ENCODE measurements at regions not wholly inside any gene's neighbourhood (a gene's known extent, or its start where the extent isn't known, plus 50 kb on each side); places are given as distances from the start of the nearest gene placed in this dataset.

DNA sequence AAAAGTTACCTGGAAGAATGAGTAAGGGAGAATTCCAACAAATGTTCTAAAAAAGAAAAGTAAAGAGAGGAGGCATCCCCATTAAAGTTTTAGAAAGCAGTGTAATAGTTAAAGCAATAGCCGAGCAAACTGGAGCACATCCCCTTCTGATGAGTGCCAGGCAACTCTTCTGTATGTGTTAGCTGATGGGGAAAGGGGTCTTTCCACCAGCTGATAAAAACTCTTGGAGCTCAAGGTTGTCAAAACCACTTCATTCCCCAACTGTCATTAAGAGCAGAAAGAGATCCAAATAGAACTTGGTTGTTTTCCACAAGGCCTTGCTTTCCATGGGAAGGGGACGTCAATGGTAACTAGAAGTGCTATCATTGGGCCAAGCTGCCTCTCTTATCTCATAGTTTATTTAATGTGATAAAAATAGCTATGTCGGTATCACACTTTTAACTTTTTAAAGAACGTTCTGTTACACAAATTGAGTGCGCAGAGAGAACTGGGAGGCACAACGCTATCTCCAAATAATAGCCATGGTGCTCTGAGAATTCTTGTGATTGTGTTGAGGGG lies 116.9 kb downstream of the POLR2M start:
- DNase-seq, result no peak

DNA sequence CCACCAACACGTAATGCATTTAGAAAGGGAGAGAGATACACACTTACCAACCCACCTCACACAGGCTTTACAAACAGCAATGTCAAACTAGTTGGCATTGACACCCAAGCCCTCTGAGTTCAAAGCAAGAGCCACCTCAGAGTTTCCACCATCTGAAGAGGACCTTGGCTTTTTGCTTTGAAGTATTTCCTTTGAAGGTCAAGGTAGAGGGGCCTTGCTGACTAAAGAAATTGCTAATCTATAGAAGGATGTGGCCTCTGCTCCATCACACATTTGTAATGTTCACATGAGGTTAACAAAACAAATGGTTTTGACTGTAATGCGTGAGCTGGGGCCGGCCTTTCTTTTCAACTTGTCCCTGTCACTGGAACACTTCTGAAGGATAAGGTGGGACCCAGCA lies 117.7 kb downstream of the POLR2M start:
- no peak for DNase-seq

DNA sequence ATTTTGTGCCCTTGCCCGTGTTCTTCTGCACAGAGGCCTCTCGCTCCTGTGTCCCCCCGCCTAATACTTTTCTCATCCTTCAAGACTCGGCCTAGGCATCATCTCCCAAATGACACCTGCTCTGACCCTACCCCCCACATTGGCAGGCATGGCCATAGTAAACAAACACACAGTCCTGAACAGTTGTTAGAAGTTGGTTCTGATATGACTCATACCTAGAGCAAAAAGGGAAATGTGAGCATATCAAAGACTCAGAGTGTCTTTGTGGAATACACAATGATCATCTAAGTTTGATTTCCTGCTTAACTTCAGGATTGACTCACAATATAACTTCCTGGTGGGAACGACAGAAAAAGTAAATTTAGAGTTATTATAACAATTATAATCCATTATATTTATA lies 120.5 kb downstream of the POLR2M start:
- DNase-seq, result no peak

DNA sequence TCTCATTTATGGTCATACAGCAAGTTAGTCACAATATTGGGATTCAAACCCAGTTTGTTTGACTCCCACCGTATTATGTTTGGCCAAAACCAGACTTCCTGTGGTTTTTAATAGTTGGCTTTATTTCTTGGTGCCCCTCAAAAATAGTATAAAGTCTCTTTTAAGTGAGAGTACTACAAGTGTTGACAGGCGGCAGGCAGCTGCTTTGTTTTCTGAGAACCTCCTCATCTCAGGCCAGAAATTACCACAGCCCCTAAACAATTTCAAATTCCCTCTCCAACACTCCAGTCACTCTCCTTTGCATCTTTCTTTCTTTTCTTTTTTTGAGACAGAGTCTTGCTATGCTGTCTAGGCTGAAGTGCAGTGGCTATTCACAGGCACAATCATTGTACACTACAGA lies 121.5 kb downstream of the POLR2M start:
- DNase-seq, result no peak

DNA sequence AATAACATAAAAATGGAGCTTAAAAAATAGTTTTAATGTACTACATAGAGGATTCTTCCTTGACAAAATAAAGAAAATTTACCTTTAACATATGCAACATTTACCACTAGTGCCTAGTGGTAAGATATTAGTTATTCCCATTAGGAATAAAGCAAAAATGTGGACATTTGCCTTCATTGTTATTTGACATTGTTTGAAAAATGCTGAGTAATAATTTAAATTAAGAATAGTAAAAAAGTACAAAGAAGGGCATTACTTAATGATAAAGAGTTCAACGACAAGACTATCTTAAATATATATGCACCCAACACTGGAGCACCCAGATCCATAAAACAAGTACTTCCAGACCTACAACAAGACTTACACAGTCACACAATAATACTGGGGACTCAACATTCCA lies 125.7 kb downstream of the POLR2M start:
- DNase-seq, result no peak

DNA sequence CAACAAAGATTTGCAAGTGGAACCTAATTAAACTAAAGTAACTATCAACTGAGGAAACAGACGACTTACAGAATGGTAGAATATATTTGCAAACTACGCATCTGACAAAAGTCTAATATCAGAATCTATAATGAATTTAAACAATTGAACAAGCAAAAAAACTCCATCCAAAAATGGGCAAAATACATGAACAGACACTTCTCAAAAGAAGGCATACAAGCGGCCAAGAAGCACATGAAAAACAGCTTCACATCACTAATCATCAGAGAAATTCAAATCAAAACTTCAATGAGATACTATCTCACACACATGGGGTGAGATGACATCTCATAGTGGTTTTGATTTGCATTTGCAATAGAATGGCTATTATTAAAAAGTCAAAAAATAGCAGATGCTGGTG lies 128.6 kb downstream of the POLR2M start:
- DNase-seq, result no peak

DNA sequence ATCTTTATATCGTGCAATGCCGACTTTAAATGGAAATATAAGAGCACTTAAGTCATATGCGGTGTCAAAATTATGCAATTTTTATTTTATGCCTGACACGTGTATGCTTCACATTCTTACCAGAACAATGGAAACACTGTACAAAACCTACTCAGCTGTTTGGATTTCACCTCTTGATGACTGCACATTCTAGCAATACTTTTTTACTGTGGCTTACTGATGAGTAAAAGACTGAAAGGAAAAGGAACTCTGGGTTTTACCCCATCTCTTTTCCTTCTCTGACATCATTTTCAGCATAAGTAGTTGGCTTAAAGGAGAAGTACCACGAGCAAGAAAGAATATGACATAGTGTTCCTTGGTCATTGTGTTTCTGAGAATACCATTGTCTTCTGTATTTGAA lies 142.8 kb downstream of the POLR2M start:
- DNase-seq, result no peak

DNA sequence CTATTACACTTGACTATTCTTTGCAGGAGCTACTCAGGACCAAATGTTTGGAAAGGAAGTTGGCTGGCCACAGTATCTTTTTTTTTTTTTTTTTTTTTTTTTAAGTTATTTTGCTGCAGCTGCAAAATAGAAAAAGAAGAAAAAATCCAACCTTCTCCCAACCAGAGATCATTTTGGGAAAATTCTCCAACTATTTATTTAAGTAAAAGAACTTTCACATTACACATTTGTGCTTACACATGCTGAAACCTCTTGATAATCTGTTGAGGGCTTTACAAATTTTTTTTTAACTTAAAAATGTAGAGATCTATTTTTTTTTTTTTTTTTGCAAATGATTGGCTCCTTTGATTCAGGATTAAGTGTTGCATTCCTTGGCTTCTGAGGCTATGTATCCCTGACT lies 148.0 kb downstream of the POLR2M start:
- DNase-seq, result no peak

DNA sequence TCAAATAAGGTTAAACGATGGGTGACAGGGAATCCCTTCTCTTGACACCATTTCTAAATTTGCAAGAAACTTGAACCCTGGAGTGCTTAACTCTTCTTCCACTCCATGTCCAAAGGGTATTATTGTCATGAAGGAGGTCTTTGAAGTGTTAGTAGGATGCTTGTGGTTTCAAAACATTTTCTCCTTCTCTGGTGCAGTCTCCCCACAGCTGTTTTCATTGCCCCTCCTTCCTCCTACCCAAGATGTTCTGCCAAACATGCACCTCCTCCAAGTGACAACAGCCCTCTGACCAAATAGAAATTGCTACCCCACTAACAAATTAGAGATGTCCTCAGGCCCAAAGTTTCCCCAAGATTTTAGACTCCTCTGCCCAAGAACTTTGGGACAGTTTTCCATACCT lies 151.4 kb downstream of the POLR2M start:
- DNase-seq, result no peak

DNA sequence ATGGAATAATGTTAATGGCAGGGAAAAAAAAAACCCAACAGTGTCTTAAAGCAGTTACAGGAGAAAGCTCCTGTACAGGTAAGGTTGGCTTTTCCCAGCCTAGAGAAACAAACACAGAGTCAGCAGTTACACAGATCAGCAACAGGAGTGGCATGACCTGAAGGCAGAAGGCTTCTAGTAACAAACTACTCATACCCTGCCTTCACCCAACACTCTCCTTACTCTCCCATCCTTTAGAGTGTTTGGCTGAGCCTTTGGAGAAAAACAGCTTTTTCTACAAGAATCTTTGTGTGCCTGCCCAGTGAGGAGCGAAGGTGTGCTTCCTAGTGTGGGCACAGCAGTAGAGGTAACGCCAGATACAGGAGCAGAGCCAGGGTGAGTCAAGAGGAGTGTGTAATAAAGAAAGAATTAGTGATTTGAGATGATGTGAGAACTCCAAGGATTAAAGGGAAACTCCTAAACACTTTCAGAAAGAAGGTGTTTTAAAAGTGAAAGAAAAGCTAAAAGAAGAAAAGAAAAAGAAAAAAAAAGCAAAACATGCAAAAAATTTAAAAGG lies 152.7 kb downstream of the POLR2M start:
- DNase-seq, result no peak

DNA sequence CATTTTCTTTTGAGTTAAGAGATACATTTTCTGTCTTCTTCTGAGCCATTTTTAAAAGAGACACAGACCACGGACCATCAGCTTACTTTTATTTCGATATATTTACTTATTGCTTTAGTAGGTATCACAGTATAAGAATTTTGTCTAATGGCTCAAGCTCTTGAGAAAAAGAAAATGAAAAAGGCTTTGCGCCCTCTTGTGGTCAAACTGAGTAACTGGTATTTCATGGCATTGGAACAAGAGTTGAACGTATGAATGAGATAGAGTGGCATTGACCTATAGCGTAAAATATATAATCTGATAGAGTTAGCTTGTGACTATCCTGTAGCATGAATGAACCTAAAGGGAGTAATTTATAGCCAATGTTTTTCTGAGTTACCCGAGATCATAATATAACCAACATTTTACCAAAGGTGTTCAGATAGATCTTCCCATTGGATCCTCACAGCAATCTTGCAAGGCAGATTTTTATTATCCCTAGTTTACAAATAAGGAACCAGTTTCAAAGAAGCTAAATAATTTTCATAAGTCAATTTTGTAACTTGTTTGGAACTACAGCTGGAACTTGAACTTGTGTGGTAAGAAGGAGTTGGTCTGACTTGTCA lies 154.6 kb downstream of the POLR2M start:
- DNase-seq, result peak; percentile 73

DNA sequence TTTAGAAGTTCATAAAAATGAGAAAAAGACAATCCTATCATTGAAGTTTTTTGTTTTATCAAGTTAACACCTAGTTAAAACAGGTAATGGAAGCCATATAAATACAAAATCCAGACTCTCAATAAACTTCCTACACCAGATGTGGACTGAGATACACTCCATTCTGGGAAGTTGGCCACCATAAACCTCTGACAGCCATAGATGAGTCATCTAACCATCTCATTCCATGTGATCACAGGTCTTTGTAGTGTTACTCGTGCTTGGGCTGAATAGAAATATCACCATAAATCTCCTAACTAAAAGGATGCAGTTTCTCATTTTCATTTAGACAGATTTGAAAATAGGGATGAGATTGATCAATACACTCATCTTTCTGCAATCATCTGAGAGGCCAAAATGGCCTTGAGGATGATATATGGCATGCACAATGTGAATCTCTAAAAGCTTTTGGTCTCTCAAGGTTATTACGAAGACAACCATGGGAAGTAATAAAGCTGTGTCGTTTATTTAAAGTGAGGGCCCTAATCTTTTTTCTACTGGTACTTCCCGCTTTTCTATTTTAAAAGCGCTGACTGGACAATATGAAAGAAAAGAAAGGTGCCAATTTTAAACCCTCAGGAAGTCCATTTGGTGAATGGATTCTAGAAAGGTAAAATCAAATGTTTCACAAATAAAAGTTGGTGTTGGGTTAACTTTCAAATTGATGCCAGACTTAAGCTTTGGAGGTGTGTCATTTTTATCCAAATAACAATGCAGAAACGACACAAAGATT lies 155.5 kb downstream of the POLR2M start:
- peak; percentile 80 for DNase-seq

DNA sequence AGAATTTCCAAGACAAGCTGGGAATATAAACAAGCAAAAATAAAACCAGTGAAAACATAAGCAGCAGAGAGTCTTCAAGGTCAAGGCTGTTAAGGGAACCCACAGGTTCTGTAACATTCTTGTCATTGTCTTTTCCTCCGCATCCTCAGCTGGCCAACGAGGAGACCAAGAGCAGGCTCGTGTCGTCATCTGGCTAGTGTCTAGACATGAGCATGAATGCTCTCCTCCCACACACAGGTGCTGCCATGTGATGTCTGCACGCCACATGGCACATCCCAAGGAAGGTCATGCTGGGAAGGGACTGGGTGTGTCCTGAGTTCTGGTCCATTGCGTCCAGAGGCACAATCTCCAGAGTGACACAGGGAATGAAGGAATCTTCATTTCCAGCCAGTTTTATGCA lies 156.2 kb downstream of the POLR2M start:
- no peak for DNase-seq

DNA sequence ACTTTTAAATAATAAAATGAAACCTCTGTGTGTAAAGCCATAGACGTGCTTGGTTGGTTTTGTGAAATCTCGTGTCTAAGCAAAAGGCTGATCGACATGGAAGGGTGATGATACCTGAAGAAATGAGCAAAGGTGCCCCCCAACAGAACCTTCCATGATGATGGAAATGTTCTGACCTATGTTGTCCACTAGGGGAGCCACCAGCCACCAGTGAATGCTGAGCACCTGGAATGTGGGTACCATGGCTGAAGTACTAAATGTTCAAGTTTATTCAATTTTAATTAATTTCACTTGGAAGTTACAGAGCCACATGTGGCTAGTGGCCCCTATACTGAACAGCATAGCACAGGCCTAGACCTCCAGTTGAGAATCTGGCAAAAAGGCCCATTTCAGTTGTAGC lies 158.8 kb downstream of the POLR2M start:
- DNase-seq, result no peak

DNA sequence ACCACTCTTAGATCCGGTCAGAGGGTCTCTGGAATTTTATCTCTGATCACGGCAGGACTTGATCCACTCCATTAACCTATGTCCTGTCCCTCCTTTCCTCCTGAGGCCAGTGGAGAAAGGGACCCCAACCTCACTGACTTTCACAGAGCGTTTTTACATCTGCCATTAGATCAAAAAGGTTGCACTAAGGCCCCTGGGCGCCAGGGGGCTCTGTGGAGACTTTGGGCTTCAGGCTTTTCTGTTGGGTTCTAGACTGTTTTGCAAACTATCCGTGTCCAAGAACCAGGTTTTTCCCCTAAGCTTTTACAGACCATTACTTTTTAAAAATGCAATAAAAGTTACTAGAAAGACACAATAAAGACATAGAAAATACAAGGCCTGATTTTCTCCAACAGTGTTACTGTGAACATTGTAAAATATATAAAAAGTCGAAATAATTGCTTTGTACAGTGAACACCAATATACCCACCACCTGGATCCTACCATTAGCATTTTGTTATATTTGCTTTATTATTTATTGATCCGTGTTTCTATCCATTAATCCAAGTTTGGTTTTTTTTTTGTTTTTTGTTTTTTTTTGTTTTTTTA lies 159.7 kb downstream of the POLR2M start:
- peak; percentile 54 for DNase-seq

DNA sequence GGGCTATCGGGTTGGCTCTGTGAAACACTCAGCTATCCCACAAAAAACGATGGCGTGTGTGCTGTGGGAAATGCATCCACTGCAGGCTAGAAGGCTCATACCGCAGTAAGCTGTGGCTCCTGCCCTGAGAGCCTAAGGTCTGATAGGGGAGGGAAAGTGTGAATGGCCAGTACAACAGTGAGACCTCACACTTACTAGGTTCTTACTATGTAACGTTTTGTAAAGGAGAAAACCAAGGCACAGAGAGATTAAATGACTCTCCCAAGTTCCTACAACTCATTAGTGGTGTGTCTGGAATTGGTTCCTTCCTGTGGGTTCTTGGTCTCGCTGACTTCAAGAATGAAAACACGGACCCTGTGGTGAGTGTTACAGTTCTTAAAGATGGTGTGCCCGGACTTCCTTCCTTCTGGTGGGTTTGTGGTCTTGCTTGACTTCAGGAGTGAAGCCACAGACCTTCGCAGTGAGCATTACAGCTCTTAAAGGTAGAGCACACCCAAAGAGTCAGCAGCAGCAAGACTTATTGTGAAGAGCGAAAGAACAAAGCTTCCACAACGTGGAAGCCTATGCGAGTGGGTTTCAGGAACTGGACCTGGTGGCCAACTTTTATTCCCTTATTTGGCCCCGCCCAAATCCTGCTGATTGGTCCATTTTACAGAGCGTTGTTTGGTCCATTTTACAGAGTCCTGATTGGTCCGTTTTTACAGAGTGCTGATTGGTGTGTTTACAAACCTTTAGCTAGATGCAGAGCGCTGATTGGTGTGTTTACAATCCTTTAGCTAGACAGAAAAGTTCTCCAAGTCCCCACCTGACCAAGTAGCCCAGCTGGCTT lies 161.7 kb downstream of the POLR2M start:
- no peak for DNase-seq

DNA sequence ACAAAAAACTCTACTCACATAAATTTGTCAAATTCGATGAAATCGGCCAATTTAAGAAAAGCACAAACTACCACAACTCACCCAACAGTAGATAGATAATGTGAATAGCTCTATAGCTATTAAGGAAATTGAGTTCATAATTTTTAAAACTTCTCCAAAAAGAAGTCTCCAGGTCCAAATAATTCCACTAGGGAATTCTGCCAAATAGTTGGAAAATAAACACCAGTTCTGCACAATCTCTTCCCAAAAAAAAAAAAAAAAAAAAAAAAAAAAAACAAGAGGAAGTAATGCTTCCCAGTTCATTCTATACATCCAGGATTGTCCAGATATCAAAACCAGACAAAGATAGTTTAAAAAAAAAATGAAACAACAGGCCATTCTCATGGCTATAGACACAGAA lies 164.2 kb downstream of the POLR2M start:
- DNase-seq, result no peak

DNA sequence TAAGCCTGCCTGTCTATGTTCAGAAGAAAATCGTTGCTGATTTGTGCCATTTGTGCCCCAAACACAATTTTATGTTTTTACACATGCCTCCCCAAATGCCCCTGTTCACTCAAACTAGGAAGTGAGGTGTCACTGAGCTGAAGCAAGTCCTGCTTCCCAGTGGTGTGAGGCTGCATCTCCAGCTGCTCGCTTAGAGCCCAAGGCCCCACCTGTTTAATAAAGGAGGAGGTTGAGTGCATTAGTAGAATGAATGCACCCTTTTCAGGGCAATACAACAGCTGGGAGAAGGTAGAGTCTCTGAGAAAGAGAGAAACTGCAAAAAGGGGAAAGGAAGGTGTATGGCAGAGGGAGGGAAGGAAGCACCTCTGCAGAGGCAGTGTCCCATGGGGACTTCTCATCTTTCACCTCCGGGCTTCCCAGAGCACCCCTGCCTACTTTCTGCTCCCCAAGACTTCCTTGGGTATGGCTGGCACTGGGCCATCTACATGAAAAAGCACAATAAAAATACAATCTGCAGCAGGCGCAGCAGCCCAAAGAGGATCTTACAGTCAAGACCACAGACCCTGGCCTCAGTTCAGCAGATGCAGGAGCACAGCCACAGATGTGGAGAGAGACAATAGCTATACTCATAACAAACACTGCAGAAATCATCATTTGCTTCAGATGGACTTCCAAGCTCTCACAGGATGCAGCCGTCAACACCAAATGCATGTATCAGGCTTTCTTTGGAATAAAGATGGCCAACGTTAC lies 165.9 kb downstream of the POLR2M start:
- no peak for DNase-seq

DNA sequence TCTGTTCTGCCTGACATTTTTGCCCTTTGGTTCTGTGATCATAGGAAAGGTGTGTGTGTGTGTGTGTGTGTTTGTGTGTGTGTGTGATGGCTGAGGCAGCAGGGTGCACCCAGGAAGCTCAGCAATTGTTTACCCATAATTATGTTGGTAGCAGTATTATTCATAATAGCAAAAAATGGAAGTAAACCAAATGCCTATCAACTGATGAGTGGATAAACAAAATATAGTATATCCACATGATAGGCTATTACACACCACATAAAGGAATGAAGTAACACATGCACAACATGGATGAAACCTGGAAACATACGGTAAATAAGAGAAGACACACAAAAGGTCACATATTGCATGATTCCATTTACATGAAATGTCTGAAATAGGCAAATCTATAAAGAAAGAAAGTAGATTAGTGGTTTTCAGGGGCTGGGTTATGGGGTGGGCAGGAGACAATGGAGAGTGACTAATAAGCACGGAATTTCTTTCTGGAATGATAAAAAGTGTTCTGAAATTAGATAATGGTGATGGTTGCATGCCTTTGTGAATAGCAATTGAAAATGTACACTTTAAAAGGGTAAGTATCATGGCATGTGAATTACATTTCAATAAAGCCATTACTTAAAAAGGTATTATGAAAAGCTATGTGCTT lies 167.2 kb downstream of the POLR2M start:
- peak; percentile 85 for DNase-seq

DNA sequence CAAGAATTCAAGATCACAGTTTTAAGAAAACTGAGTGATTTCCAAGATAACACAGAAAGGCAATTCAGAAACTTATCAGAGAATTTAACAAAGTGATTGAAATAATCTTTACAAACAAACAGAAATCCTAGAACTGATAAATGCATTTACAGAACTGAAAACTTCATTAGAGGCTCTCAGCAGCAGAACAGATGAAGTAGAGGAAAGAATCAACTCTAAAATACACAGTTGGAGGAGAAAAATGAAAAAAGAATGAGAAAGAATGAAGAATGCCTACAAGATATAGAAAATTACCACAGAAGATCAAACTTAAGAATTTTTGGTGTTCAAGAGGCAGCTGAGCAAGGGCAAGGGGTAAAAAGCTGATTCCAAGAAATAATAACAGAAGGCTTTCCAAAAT lies 168.8 kb downstream of the POLR2M start:
- DNase-seq, result no peak

DNA sequence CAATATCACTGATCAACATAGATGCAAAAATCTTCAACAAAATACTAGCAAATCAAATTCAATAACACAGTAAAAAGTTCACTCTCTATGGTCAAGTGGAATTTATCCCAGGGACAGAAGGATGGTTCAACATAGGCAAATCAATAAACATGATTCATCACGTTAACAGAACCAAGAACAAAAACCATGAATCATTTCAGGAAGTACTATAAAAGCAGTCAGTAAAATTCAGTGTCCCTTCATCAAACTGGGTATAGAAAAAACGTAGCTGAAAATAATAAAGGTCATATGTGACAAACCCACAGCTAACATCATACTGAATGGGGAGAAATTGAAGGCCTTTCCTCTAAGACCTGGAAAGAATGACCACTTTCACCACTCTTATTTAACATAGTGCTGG lies 172.1 kb downstream of the POLR2M start:
- DNase-seq, result peak; percentile 19
